ENCODE measurements at regions not wholly inside any gene's neighbourhood (a gene's known extent, or its start where the extent isn't known, plus 50 kb on each side); places are given as distances from the start of the nearest gene placed in this dataset.

DNA sequence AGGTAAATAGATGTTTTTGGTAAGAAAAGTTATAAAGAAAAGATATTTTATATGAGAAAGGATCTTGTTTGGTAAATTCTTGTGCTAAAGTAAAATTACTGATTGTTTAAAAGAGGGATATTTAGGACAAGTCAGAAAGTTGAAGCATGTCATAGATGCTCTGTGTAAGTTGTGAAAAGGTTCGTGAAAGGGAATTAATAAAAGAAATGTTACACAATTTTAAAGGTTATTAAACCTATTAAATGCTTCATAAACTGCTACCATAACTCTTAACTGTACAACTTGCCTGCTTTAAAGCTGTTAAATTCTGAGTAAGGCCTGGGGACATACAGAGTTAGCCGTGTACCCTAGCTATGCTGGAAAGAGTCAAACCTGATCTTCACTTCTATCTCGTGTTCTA lies 634.1 kb downstream of the ACTR3B start:
- TF ChIP-seq, protein P1, sequence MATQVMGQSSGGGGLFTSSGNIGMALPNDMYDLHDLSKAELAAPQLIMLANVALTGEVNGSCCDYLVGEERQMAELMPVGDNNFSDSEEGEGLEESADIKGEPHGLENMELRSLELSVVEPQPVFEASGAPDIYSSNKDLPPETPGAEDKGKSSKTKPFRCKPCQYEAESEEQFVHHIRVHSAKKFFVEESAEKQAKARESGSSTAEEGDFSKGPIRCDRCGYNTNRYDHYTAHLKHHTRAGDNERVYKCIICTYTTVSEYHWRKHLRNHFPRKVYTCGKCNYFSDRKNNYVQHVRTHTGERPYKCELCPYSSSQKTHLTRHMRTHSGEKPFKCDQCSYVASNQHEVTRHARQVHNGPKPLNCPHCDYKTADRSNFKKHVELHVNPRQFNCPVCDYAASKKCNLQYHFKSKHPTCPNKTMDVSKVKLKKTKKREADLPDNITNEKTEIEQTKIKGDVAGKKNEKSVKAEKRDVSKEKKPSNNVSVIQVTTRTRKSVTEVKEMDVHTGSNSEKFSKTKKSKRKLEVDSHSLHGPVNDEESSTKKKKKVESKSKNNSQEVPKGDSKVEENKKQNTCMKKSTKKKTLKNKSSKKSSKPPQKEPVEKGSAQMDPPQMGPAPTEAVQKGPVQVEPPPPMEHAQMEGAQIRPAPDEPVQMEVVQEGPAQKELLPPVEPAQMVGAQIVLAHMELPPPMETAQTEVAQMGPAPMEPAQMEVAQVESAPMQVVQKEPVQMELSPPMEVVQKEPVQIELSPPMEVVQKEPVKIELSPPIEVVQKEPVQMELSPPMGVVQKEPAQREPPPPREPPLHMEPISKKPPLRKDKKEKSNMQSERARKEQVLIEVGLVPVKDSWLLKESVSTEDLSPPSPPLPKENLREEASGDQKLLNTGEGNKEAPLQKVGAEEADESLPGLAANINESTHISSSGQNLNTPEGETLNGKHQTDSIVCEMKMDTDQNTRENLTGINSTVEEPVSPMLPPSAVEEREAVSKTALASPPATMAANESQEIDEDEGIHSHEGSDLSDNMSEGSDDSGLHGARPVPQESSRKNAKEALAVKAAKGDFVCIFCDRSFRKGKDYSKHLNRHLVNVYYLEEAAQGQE (IDR thresholded peaks at IDR 0.05; ENCODE audit: low read depth): no peak
- no peak for TF ChIP-seq TEAD4 (IDR thresholded peaks at IDR 0.05)
- TF ChIP-seq EP300 (IDR thresholded peaks at IDR 0.05; ENCODE audit: borderline replicate concordance): no peak
- no peak for TF ChIP-seq YY1 (IDR thresholded peaks at IDR 0.05; ENCODE audit: low read depth)
- no peak for TF ChIP-seq TAF1 (IDR thresholded peaks at IDR 0.05; ENCODE audit: low read depth)
- TF ChIP-seq CREB1 (IDR thresholded peaks at IDR 0.05; ENCODE audit: low read depth): no peak
- TF ChIP-seq NFIC (IDR thresholded peaks at IDR 0.05): no peak
- no peak for TF ChIP-seq EGR1 (IDR thresholded peaks at IDR 0.05)
- TF ChIP-seq, protein P2, sequence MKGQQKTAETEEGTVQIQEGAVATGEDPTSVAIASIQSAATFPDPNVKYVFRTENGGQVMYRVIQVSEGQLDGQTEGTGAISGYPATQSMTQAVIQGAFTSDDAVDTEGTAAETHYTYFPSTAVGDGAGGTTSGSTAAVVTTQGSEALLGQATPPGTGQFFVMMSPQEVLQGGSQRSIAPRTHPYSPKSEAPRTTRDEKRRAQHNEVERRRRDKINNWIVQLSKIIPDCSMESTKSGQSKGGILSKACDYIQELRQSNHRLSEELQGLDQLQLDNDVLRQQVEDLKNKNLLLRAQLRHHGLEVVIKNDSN (IDR thresholded peaks at IDR 0.05): no peak
- TF ChIP-seq RAD21 (IDR thresholded peaks at IDR 0.05; ENCODE audit: low read depth): no peak
- no peak for TF ChIP-seq TCF12 (IDR thresholded peaks at IDR 0.05; ENCODE audit: low read depth)
- TF ChIP-seq FOXM1 (IDR thresholded peaks at IDR 0.05; ENCODE audit: borderline replicate concordance, low read depth): no peak
- TF ChIP-seq ZBTB7A (IDR thresholded peaks at IDR 0.05; ENCODE audit: low read depth): no peak
- TF ChIP-seq, protein P3, sequence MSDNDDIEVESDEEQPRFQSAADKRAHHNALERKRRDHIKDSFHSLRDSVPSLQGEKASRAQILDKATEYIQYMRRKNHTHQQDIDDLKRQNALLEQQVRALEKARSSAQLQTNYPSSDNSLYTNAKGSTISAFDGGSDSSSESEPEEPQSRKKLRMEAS (IDR thresholded peaks at IDR 0.05): no peak
